HepG2 (cell line): ENCODE measurements at regions not wholly inside any gene's neighbourhood (a gene's known extent, or its start where the extent isn't known, plus 50 kb on each side); places are given as distances from the start of the nearest gene placed in this dataset.

Experiments
- ATF6 ChIP-seq: sonication (generic); formaldehyde crosslinking; conservative IDR thresholded peaks from 2 replicates; pipeline ENCODE4 v1.4.0; 2020; ENCODE audit warnings: missing genetic modification reagents
- BCL6 ChIP-seq: IDR thresholded peaks from 2 replicates; pipeline ENCODE4 v1.6.1; 2016; ENCODE audit warnings: missing genetic modification reagents, missing compliant biosample characterization
- BORCS8-MEF2B ChIP-seq: sonication (generic); formaldehyde crosslinking; IDR thresholded peaks from 2 replicates; pipeline ENCODE4 v1.8.0; 2022; ENCODE audit warnings: mild to moderate bottlenecking, missing genetic modification reagents
- IRF2 ChIP-seq: IDR thresholded peaks from 2 replicates; pipeline ENCODE4 v1.6.1; 2018; ENCODE audit warnings: missing genetic modification reagents, missing compliant biosample characterization
- MAFK ChIP-seq, 2 experiments: IDR thresholded peaks in 1 of 2; conservative IDR thresholded peaks in 1 of 2; 2 replicates each; pipeline ENCODE4 v1.6.1; 2011; ENCODE audit warnings: improper control_type of control experiment in 2 of 2, low read length in 2 of 2
- MEF2D ChIP-seq: sonication (generic); formaldehyde crosslinking; IDR thresholded peaks from 2 replicates; pipeline ENCODE4 v1.5.1; 2020; ENCODE audit warnings: mild to moderate bottlenecking, missing genetic modification reagents
- MXI1 ChIP-seq: IDR thresholded peaks from 3 replicates; pipeline ENCODE4 v1.6.1; 2012; ENCODE audit warnings: low read depth, low read length, inconsistent platforms, borderline replicate concordance
- NFRKB ChIP-seq: fragments of 450-650 bp; IDR thresholded peaks from 2 replicates; pipeline ENCODE4 v1.6.1; 2017
- REXO4 ChIP-seq: sonication (generic); formaldehyde crosslinking; IDR thresholded peaks from 2 replicates; pipeline ENCODE4 v1.8.0; 2022; ENCODE audit warnings: missing genetic modification reagents, mild to moderate bottlenecking, borderline replicate concordance
- SIN3A ChIP-seq: IDR thresholded peaks from 2 replicates; pipeline ENCODE4 v1.6.1; 2011; ENCODE audit warnings: low read depth, mild to moderate bottlenecking, control low read depth, low read length, borderline replicate concordance
- SOX13 ChIP-seq, 3 experiments: fragments of 450-650 bp in 1 of 3; sonication (generic) in 1 of 3; formaldehyde crosslinking in 1 of 3; IDR thresholded peaks in 2 of 3; conservative IDR thresholded peaks in 1 of 3; 2 replicates each; pipeline versions ENCODE4 v1.5.0 to v1.6.1; 2016 to 2020; ENCODE audit warnings: antibody characterized with exemption in 1 of 3, mild to moderate bottlenecking in 1 of 3, missing compliant biosample characterization in 1 of 3, missing genetic modification reagents in 1 of 3, moderate library complexity in 1 of 3
- SP2 ChIP-seq: sonication (generic); formaldehyde crosslinking; IDR thresholded peaks from 2 replicates; pipeline ENCODE4 v1.5.1; 2020; ENCODE audit warnings: mild to moderate bottlenecking, missing genetic modification reagents
- ZBTB10 ChIP-seq: sonication (generic); formaldehyde crosslinking; IDR thresholded peaks from 2 replicates; pipeline ENCODE4 v1.4.0; 2020; ENCODE audit warnings: missing genetic modification reagents, borderline replicate concordance
- ZFAT ChIP-seq: sonication (generic); formaldehyde crosslinking; conservative IDR thresholded peaks from 2 replicates; pipeline ENCODE4 v1.8.1; 2023; ENCODE audit warnings: missing genetic modification reagents, inconsistent platforms
- ZFP82 ChIP-seq: sonication (generic); formaldehyde crosslinking; IDR thresholded peaks from 2 replicates; pipeline ENCODE4 v1.5.1; 2020; ENCODE audit warnings: mild to moderate bottlenecking, missing genetic modification reagents, borderline replicate concordance
- ZMAT3 ChIP-seq: sonication (generic); formaldehyde crosslinking; conservative IDR thresholded peaks from 2 replicates; pipeline ENCODE4 v1.7.0; 2021; ENCODE audit warnings: missing genetic modification reagents
- ZNF160 ChIP-seq: sonication (generic); formaldehyde crosslinking; IDR thresholded peaks from 2 replicates; pipeline ENCODE4 v1.8.0; 2022; ENCODE audit warnings: mild to moderate bottlenecking, inconsistent platforms, missing genetic modification reagents
- ZNF354B ChIP-seq: sonication (generic); formaldehyde crosslinking; IDR thresholded peaks from 2 replicates; pipeline ENCODE4 v1.8.0; 2022; ENCODE audit warnings: mild to moderate bottlenecking, missing genetic modification reagents
- ZNF710 ChIP-seq: sonication (generic); formaldehyde crosslinking; IDR thresholded peaks from 2 replicates; pipeline ENCODE4 v1.5.0; 2020; ENCODE audit warnings: mild to moderate bottlenecking, missing genetic modification reagents, borderline replicate concordance
- ZNF713 ChIP-seq: sonication (generic); formaldehyde crosslinking; IDR thresholded peaks from 2 replicates; pipeline ENCODE4 v1.4.0; 2020; ENCODE audit warnings: mild to moderate bottlenecking, missing genetic modification reagents
- ZNF720 ChIP-seq: sonication (generic); formaldehyde crosslinking; IDR thresholded peaks from 2 replicates; pipeline ENCODE4 v1.4.0; 2020; ENCODE audit warnings: missing genetic modification reagents
- ZNF773 ChIP-seq: sonication (generic); formaldehyde crosslinking; IDR thresholded peaks from 2 replicates; pipeline ENCODE4 v1.4.0; 2020; ENCODE audit warnings: missing genetic modification reagents, borderline replicate concordance
- ZNF776 ChIP-seq: sonication (generic); formaldehyde crosslinking; IDR thresholded peaks from 2 replicates; pipeline ENCODE4 v1.4.0; 2020; ENCODE audit warnings: mild to moderate bottlenecking, missing genetic modification reagents
- ZNF879 ChIP-seq: sonication (generic); formaldehyde crosslinking; IDR thresholded peaks from 2 replicates; pipeline ENCODE4 v1.8.1; 2023; ENCODE audit warnings: missing genetic modification reagents

- TF ChIP-seq SIN3A = no peak
- no peak for TF ChIP-seq ZNF773 (CRISPR knock-in tag)
- TF ChIP-seq SOX13 (IDR thresholded peaks at IDR 0.05) = peak; percentile 58
- peak in 1 of 2 experiments; percentile 90; a peak in 2 of 4 replicates for TF ChIP-seq SOX13 (CRISPR knock-in tag; conservative IDR thresholded peaks at IDR 0.05 in 1 of 2, IDR thresholded peaks at IDR 0.05 in 1 of 2)
- TF ChIP-seq ZNF710 (CRISPR knock-in tag) = peak; percentile 68; the same call in 1 of the 2 replicates
- TF ChIP-seq ATF6 (CRISPR knock-in tag) = no peak
- TF ChIP-seq ZBTB10 (CRISPR knock-in tag) = no peak
- peak; percentile 73 for TF ChIP-seq MEF2D (CRISPR knock-in tag)
- no peak for TF ChIP-seq ZNF713 (CRISPR knock-in tag)
- no peak for TF ChIP-seq ZNF879 (CRISPR knock-in tag)
- peak; percentile 86 for TF ChIP-seq BCL6 (CRISPR knock-in tag)
- no peak for TF ChIP-seq ZFAT (CRISPR knock-in tag)
- peak; percentile 80; the same call in 1 of the 2 replicates for TF ChIP-seq IRF2
- no peak for TF ChIP-seq ZNF160 (CRISPR knock-in tag)
- TF ChIP-seq ZNF776 (CRISPR knock-in tag) = no peak
- TF ChIP-seq BORCS8-MEF2B (CRISPR knock-in tag) = no peak
- no peak for TF ChIP-seq ZMAT3 (CRISPR knock-in tag)
- TF ChIP-seq MXI1 = peak; percentile 47; the same call in 1 of the 3 replicates
- TF ChIP-seq ZNF354B (CRISPR knock-in tag) = no peak
- no peak for TF ChIP-seq SP2 (CRISPR knock-in tag)
- no peak for TF ChIP-seq ZFP82 (CRISPR knock-in tag)
- no peak for TF ChIP-seq MAFK (conservative IDR thresholded peaks at IDR 0.05 in 1 of 2, IDR thresholded peaks at IDR 0.05 in 1 of 2; ENCODE audit: low read length in 2 of 2)
- TF ChIP-seq NFRKB = no peak
- no peak for TF ChIP-seq ZNF720 (CRISPR knock-in tag)
- TF ChIP-seq REXO4 (CRISPR knock-in tag) = no peak
Measured at GRCh38 chr7:12941512-12941911, 254.1 kb downstream of the ARL4A start (continued).
